Activated naive CD4-positive, alpha-beta T cell (primary cell): ENCODE measurements at regions not wholly inside any gene's neighbourhood (a gene's known extent, or its start where the extent isn't known, plus 50 kb on each side); places are given as distances from the start of the nearest gene placed in this dataset.

ENCODE experiments used
- DNase-seq, 4 experiments: peaks; one replicate each; lab custom pipeline; 2025; lab: John Stamatoyannopoulos, UW

DNA sequence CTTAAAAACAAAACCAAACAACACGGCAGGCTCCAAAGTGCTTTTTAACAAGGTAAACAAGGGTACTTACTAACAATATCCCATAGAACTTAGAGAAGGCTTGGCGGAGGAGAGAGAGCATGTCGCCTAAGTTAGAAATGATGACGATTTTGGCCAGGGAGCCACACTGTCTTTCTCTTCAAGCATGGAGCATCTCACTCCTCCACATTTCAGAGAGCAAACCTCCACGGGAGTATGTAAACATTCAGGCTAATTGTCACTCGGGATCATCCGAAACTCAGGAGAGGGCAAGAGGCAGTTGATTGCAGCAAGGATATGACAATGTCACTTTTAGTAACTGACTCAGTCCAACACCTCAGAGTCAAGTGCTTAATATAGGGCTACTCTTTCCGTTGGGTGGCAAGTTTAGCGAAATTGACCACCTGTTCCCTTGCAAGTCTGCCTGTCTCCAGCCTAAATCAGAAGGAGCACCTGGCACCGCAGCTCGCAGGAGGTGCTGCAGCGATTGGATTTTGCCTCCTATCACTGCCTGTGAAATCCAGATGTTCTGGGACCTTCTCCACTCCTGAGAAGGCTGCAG, 65.8 kb upstream of the RPS6KA2 start:
- no peak for DNase-seq

- DNase-seq: no peak
These were observed 64.7 kb upstream of the RPS6KA2 start for GRCh38 chr6:166691746-166692145.

DNA sequence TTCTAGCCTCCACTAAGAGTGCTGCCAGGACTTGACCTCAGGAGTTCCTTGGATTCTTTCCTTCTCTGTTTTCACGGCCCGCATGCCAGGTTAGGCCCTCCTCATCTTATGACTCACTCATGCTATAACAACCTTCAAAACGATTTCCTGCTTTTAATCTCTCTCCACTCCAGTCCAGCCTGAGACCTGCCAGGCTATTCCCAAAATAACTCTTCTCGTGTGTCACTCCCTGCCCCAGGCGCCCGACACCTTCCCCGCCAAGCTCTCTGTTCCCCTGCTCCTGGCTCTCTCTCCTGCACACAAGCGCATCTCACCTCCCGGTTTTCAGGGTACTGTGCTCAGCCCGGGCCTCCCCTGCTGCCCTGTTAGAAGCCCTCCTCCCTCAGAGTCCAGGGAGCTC, 64.1 kb upstream of the RPS6KA2 start:
- no peak for DNase-seq

GRCh38 chr6:166689687-166690086, 62.6 kb upstream of the RPS6KA2 start:
- no peak for DNase-seq

GRCh38 chr6:166688901-166689300, 61.9 kb upstream of the RPS6KA2 start:
- DNase-seq: no peak

DNA sequence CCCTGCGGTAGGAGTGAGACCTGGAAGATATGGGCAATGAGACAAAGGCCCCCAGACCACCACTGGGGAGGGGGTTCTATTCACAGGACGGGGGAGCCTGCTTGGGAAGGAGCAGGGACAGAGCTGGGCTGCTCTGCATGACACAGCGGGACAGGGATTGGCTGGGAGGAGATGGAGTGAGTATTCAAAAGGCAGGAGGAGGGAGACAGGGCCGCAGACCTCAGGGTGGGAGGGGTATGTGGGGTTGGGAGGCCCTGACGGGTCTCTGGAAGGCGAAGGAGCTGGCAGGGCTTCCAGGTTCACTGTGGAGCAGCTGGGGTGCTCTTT, 60.8 kb upstream of the RPS6KA2 start:
- DNase-seq: no peak

DNA sequence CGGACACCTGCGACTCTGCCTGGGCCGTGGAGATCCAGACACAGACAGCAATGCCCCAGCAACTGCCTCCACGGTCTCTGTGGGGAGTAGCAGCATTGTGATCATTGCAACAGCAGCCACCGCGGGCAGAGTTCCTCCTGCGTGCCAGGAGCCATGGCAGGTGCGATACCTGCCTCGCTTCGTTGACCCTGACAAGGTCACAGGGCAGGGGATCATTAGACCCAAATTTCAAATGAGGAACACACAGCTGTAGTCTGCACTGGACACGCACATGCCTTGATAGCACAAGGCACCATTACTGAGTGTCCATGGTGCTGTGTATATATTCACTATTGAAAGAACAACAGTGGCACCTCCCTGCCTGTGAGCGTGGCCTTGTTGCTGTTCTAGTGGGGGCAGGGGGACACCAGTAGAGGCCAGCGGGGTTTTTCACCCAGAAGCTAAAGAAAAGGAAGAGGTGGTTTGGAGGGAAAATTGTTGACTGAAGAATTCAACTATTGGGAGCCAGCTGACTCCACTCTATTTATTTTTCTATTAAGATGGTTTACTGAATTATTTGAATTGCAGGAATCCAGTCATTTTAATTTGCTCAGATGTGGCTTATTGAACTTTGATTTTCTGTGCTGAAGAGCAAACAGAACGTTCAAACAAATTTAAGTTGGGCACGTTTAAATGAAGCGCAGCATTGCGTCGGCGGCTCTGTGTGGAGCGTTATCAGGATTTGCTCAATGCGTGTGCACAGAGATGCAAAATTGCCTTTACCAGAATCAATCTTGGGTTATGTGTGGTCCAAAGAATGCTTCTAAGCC, 60.2 kb upstream of the RPS6KA2 start:
- no peak for DNase-seq

- DNase-seq: no peak
These were observed 59.3 kb upstream of the RPS6KA2 start for GRCh38 chr6:166686317-166686716.

DNA sequence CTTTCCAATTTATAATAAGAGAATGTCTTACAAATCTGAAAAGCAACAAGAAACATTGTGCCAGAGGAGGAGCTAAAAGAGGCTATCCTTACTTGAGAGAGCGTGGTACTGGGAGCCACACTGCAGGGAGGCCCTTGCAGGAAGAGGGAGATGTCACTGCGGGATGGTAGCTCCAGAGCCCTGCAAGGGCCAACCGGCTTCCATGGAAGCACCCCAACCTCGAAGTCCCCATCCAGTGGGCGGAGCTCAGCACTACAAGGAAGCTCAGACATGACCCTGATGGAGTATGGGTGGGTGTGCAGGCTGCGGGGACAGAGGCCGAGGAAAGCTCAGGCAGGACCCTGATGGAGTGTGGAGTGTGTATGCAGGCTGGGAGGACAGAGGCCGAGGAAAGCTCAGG, 57.8 kb upstream of the RPS6KA2 start:
- DNase-seq: no peak

GRCh38 chr6:166684170-166684569, 57.1 kb upstream of the RPS6KA2 start:
- no peak for DNase-seq

DNA sequence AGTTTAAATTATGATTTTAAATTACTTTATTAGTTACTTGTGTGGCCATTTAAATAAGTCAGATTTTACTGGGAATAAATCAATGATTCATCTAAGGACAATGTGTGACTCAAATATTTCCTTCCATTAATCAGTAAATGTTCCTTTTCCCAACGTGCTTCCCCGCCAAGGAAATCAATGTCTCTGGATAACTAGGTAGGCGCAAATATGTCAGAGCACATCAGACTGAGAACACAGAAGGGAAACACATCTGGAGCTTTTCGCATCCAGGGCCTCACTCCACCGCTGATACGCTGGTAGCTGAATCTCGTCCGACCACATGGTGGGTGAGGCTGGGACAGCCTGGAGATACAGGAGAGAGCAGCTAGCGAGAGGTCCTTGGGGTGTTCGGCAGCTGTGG, 56.4 kb upstream of the RPS6KA2 start:
- no peak for DNase-seq

DNA sequence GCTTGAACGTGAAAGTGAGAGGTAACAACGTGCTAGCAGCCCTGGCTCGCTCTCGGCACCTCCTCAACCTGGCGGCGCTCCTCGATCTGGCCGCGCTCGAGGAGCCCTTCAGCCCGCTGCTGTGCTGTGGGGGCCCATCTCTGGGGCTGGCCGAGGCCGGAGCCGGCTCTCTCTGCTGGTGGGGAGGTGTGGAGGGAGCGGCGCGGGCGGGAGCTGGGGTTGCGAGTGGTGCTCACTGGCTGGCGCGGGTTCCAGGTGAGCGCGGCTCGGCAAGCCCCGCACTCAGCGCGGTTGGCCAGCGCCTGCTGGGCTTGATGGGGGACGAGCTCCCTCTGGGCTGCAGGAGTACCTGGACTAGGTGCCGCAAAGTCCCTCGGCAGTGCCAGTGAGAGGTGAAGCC, 52.5 kb upstream of the RPS6KA2 start:
- no peak for DNase-seq

DNA sequence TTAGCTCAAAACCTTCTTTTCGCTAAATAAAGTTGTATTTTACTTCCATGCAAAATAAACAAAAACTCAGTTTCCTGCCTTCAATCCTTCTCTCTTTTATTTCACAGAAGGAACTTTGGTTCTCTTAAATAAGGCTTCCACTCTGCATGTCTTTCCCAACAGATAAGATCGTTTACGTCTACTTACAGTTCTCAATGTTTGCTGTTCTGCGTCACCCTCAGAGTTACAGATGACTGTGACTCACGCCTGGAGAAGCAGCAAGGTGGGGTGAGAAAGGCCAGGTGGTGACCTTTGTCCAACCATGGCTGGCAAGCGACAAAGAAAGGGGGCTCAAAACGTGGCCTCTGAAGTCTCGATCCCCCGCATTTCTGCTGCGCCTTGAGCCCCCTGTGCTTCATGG, 51.4 kb upstream of the RPS6KA2 start:
- no peak for DNase-seq

GRCh38 chr6:166677941-166678340, 50.9 kb upstream of the RPS6KA2 start:
- no peak for DNase-seq
